Left ventricle myocardium inferior (tissue), 1 donor: ENCODE measurements at regions not wholly inside any gene's neighbourhood (a gene's known extent, or its start where the extent isn't known, plus 50 kb on each side); places are given as distances from the start of the nearest gene placed in this dataset.
"Not testable (repeated sequence)": the region's sequence is repeated elsewhere in the genome, so short reads cannot be mapped to it uniquely, and the experiment has no call there.

ENCODE experiments used
- DNase-seq: peaks from one replicate; pipeline ENCODE4 v3.0.0-alpha.2; 2020
- H3K27ac ChIP-seq: fragments of 200-600 bp; replicated peaks from 2 replicates; pipeline ENCODE4 v1.8.0; 2021
- H3K27me3 ChIP-seq: fragments of 200-600 bp; 2 replicates; pipeline ENCODE4 v1.8.0; 2021; ENCODE audit warnings: low read depth
- H3K36me3 ChIP-seq: fragments of 200-600 bp; 2 replicates; pipeline ENCODE4 v1.8.0; 2021
- H3K4me1 ChIP-seq: fragments of 200-600 bp; 2 replicates; pipeline ENCODE4 v1.8.0; 2021
- H3K4me3 ChIP-seq: fragments of 200-600 bp; 2 replicates; pipeline ENCODE4 v1.8.0; 2021; ENCODE audit warnings: mild to moderate bottlenecking, moderate library complexity
- H3K9me3 ChIP-seq: fragments of 200-600 bp; replicated peaks from 2 replicates; pipeline ENCODE4 v1.8.0; 2021
- CTCF ChIP-seq: fragments of 200-600 bp; IDR thresholded peaks from 2 replicates; pipeline ENCODE4 v1.8.0; 2021; ENCODE audit warnings: antibody characterized with exemption, mild to moderate bottlenecking, borderline replicate concordance
- intact Hi-C: fragments of 100-400 bp; cut with micrococcal nuclease; formaldehyde crosslinking; loops from one replicate; pipeline ENCODE4 v1.11.0; 2022
- donor health status: DM: no; HTN: yes; CAD: no; lungs with severe emphysema.

GRCh38 chr2:199186301-199186751, 271.4 kb downstream of the SATB2 start:
- Histone ChIP-seq H3K9me3 (no peaks in the 10 kb centered on the region), H3K36me3 (no peaks in the 10 kb centered on the region), H3K4me1 (no peaks in the 10 kb centered on the region), H3K4me3 (no peak overlapping the region), H3K27ac (no peak overlapping the region), H3K27me3 (no peaks in the 10 kb centered on the region)
- intact Hi-C loops: no loop called here
- TF ChIP-seq CTCF: no peak
- DNase-seq: no peak

GRCh38 chr2:199185174-199185573, 272.6 kb downstream of the SATB2 start:
- DNase-seq, intact Hi-C loops, H3K27me3 ChIP-seq, H3K36me3 ChIP-seq, H3K4me1 ChIP-seq, H3K27ac ChIP-seq, H3K4me3 ChIP-seq, H3K9me3 ChIP-seq: not testable (repeated sequence)

GRCh38 chr2:199163613-199164458, 293.9 kb downstream of the SATB2 start:
- H3K9me3 ChIP-seq: peaks cover 6% of the 10 kb centered on the region
- intact Hi-C loops: no loop called here
- DNase-seq: no peak
- H3K36me3 ChIP-seq: no peaks in the 10 kb centered on the region
- no peak overlapping the region for H3K27ac ChIP-seq
- no peaks in the 10 kb centered on the region for H3K4me1 ChIP-seq
- H3K27me3 ChIP-seq: no peaks in the 10 kb centered on the region
- H3K4me3 ChIP-seq: no peak overlapping the region
- no peak for TF ChIP-seq CTCF

GRCh38 chr2:199160677-199161465, 296.9 kb downstream of the SATB2 start:
- intact Hi-C loops: no loop called here
- DNase-seq: no peak
- Histone ChIP-seq H3K4me1 (no peaks in the 10 kb centered on the region), H3K4me3 (no peak overlapping the region), H3K27ac (no peak overlapping the region), H3K9me3 (peaks cover 27% of the 10 kb centered on the region), H3K27me3 (no peaks in the 10 kb centered on the region), H3K36me3 (no peaks in the 10 kb centered on the region)
- no peak for TF ChIP-seq CTCF

- H3K4me3 ChIP-seq: no peak overlapping the region
Measured at GRCh38 chr2:199160081-199160480, 297.7 kb downstream of the SATB2 start.

More at GRCh38 chr2:199160081-199160480, 297.7 kb downstream of the SATB2 start:
- no peak overlapping the region for H3K27ac ChIP-seq
- no peak for DNase-seq
- no peaks in the 10 kb centered on the region for H3K27me3 ChIP-seq
- H3K9me3 ChIP-seq: peaks cover 33% of the 10 kb centered on the region
- intact Hi-C loops: no loop called here
- H3K36me3 ChIP-seq: no peaks in the 10 kb centered on the region
- no peak for TF ChIP-seq CTCF
- H3K4me1 ChIP-seq: no peaks in the 10 kb centered on the region
